ENCODE measurements at regions not wholly inside any gene's neighbourhood (a gene's known extent, or its start where the extent isn't known, plus 50 kb on each side); places are given as distances from the start of the nearest gene placed in this dataset.
"Not testable (repeated sequence)": the region's sequence is repeated elsewhere in the genome, so short reads cannot be mapped to it uniquely, and the experiment has no call there.

GRCh38 chr15:47047981-47048380, 669.3 kb upstream of the SEMA6D start:
- DNase-seq (ENCODE audit: low read depth in 2 of 2, low spot score in 1 of 2): not testable (repeated sequence)

GRCh38 chr15:47066392-47066791, 650.9 kb upstream of the SEMA6D start:
- DNase-seq (ENCODE audit: low read depth in 2 of 2, low spot score in 1 of 2): no peak

GRCh38 chr15:47077846-47078245, 639.5 kb upstream of the SEMA6D start:
- DNase-seq (ENCODE audit: low read depth in 2 of 2, low spot score in 1 of 2): not testable (repeated sequence)

DNA sequence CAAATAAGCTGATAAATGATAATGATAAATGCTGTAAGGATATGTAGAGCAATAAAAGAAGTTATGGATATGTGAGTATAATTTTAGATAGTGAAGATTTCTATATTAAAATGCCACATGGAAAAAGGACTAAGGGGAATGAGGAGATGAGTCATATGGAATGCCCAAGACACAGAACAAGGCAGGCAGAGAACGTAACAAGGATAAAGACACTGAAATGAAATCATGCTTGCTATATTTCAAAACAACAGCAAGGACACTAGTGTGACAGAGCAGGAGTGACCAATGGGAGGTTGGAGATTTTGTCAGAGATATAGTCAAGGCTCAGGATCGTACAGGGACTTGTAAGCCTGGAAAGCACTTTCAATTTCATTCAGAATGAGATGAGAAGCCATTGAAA, 621.5 kb upstream of the SEMA6D start:
- DNase-seq (ENCODE audit: low read depth in 2 of 2, low spot score in 1 of 2): no peak

DNA sequence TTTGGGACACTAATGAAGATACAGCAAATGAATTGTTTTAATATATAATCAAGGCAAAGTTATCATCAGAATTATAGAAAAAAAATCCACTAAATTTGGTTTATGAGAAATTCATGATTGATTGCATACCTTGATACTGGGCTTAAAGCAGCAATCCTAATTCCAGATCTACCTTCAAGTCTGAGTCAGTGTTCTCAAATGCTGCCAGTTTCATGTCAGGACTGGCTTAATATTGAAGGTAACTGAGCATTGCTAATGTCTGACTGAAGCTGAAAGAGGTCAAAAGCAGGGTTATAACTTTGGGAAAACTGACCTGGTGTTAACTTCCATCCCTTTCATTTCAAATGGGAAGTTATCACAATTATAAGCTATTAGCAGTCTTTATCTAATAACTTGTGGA, 618.8 kb upstream of the SEMA6D start:
- not testable (repeated sequence) for DNase-seq (ENCODE audit: low read depth in 2 of 2, low spot score in 1 of 2)

DNA sequence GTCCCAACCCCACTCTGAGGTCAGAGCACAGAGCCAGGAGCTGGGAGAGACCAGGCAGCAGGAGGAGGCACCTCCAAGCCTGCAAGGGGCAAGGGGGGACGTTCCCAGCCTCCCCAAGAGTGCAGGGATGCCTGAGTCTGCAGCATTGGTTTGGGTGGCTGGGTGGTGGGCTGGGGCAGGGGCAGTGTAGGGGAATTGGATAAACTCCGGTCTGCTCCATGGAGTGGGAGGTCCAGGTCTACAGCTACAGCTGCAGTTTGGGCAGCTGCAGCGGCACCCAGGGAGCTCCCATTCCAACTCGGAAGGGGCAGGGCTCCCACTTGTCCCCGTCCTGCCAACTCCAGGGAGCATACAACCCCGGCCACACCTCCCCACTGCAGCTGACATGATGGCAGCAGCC, 617.5 kb upstream of the SEMA6D start:
- DNase-seq (ENCODE audit: low read depth in 2 of 2, low spot score in 1 of 2): not testable (repeated sequence)

DNA sequence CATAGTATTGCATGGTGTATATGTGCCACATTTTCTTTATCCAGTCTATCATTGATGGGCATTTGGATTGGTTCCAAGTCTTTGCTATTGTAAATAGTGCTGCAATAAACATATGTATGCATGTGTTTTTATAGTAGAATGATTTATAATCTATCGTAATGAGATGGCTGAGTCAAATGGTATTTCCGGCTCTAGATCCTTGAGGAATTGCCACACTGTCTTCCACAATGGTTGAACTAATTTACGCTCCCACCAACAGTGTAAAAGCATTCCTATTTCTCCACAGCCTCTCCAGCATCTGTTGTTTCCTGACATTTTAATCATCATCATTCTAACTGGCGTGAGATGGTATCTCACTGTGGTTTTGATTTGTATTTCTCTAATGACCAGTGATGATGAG, 608.5 kb upstream of the SEMA6D start:
- not testable (repeated sequence) for DNase-seq (ENCODE audit: low read depth in 2 of 2, low spot score in 1 of 2)

GRCh38 chr15:47116698-47117097, 600.6 kb upstream of the SEMA6D start:
- no peak for DNase-seq (ENCODE audit: low read depth in 2 of 2, low spot score in 1 of 2)

- DNase-seq (ENCODE audit: low read depth in 2 of 2, low spot score in 1 of 2): no peak
Observed at GRCh38 chr15:47119349-47119748, 598.0 kb upstream of the SEMA6D start.

- DNase-seq (ENCODE audit: low read depth in 2 of 2, low spot score in 1 of 2): no peak
Observed at GRCh38 chr15:47124430-47125102, 592.7 kb upstream of the SEMA6D start.

DNA sequence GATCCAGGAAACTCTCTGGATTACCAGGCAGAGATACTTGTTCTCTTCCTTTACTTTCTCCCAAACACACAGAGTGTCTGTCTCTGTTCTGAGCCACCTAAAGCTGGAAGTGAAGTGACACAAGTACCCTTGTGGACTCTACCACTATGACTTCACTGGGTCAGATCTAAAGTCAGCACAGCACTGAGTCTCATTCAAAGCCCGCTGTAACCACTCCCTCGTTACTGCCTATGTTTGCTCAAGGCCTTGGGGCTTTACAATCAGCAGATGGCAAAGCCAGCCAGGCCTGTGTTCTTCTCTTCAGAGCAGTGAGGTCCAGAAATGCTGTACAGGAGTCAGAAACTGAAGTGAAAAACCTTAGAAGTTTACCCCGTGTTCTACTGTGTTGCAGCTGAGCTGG, 588.3 kb upstream of the SEMA6D start:
- no peak for DNase-seq (ENCODE audit: low read depth in 2 of 2, low spot score in 1 of 2)

DNA sequence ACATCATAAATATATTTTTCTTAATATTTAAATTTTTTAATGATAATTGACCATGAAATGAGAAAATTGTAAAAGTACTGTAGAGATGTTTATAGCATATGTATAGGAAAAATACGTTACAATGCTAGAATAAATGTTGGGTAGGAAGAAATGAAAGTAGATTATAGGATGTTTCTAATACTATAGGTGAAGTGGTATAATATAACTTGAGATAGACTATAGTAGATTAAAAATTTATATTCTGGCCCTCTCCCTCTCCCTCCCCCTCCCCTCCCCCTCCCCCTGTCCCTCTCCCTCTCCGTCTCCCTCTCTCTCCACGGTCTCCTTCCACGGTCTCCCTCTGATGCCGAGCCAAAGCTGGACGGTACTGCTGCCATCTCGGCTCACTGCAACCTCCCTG, 585.9 kb upstream of the SEMA6D start:
- DNase-seq (ENCODE audit: low read depth in 2 of 2, low spot score in 1 of 2): not testable (repeated sequence)

DNA sequence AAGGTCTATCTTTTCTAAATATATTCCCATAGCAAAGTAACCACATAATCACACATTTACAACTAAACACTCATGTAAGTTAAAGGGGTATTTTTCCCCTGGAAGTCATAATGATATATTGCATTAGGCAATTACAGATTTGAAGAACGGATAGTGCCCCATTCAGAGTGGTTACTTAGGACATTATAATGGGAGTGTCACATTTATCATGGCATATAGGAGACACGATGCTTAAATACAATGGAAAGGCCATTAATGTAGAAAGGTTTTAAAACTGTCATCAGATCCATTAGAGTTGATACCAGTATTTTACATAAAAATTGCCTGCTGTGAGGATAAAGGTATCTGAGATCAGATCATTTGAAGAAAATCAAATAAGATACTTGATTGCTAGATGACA, 582.0 kb upstream of the SEMA6D start:
- no peak for DNase-seq (ENCODE audit: low read depth in 2 of 2, low spot score in 1 of 2)

GRCh38 chr15:47136236-47136635, 581.1 kb upstream of the SEMA6D start:
- no peak for DNase-seq (ENCODE audit: low read depth in 2 of 2, low spot score in 1 of 2)

DNA sequence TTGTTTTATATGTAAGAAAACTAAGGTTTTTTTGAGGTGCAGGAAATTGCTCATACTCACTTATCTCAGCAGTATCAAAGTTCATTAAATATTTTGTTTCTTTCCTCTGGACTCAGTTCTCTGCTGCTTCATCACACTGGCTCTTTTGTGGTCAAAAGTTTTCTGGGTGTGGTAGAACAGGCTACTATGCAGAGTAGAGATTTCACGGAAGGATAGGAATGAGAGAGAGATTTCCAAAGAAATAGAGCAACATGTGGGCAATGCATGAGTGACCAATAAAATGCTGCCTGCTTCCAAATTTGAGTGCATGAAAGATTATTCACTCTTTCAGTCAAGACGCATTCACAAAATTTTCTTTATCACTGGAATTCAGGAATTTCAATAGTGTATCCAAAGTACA, 577.3 kb upstream of the SEMA6D start:
- no peak for DNase-seq (ENCODE audit: low read depth in 2 of 2, low spot score in 1 of 2)

DNA sequence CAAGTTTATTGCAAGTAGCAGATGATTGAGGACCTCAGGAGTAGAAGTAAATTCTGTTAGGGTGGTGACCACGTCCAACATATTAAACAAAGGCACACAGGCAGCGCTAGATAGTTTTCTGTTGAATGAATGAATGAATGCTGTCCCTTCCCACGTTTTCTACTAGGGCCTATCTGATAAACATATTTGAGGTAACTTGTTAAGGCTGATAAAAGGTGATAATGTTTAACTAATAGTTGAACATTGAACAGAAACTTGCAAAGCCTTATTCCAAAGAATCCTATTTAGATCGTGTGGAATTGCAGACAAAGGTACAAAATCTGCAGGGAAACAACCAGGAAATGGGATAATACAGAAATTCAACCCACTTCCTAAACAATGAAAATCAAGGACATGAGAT, 559.5 kb upstream of the SEMA6D start:
- no peak for DNase-seq (ENCODE audit: low read depth in 2 of 2, low spot score in 1 of 2)

- no peak for DNase-seq (ENCODE audit: low read depth in 2 of 2, low spot score in 1 of 2)
Observed at GRCh38 chr15:47158573-47158972, 558.7 kb upstream of the SEMA6D start.

GRCh38 chr15:47177177-47177576, 540.1 kb upstream of the SEMA6D start:
- DNase-seq (ENCODE audit: low read depth in 2 of 2, low spot score in 1 of 2): no peak

GRCh38 chr15:47179988-47180387, 537.3 kb upstream of the SEMA6D start:
- DNase-seq (ENCODE audit: low read depth in 2 of 2, low spot score in 1 of 2): no peak

DNA sequence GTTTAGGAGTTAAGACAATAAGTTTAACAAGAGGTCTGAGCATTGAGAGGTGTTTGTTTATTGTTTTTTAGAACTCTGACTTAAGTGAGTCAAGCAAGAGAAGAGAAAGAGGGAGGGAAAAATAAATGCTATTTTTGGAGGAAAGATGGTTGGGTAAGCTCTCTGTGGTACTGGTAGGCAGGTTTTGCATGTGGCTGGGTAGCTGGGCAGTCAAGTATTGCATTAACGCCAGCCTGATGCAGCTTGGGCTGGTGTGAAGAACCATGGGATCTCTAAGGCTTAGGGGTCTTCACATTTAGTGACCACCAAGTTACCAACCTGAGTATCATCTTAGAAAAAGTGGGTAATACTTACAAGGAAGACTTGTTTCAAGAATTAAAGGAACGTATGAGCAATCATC, 534.5 kb upstream of the SEMA6D start:
- no peak for DNase-seq (ENCODE audit: low read depth in 2 of 2, low spot score in 1 of 2)

DNA sequence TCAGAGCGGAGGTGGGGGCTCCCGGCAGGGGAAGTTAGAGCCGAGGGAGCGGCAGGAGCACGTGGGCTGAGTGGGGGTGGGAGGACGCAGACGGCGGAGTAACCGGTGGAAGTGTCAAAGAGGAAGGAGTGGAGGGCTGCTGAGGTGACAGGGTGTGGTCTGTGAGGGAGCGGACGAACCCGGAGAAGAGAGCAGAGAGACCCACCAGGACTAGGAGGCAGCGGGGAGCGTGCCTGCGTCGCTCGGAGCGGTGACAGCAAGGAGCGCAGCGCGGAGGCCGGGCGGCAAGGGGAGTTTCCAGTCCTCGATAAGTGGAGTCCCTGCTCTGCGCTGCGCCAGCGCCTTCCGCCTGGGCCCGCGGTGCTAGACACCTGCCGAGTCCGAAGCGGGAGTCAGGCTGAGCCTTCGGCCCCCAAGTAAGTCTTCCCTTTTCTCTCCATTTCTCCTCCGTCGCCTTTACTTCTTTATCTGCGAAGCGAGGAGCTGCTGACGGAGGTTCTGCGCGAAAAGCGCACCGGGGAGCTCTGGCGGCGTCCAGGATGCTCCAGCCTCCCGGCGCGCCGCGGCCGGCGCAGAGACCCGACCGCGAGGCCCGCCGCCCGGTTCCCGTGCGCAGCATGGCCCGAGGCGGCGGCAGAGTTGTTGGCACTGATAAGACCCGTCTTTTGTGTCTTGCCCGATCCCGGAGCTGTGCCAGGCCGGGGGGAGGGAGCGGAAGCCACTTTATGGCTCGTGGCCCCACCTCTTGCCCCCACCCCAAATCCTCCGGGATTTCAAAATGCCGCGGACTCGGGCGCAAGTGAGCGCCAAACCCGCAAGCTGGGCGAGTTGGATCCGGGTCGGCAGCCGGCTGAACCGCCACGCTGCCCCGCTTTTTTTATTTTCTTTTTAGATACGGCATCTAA, 533.0 kb upstream of the SEMA6D start:
- no peak for DNase-seq (ENCODE audit: low read depth in 2 of 2, low spot score in 1 of 2)
